Endothelial cell of umbilical vein (primary cell): ENCODE measurements at regions not wholly inside any gene's neighbourhood (a gene's known extent, or its start where the extent isn't known, plus 50 kb on each side); places are given as distances from the start of the nearest gene placed in this dataset.

Experiments
- FOS ChIP-seq: IDR thresholded peaks from 2 replicates; pipeline ENCODE4 v1.6.1; 2011; ENCODE audit warnings: mild to moderate bottlenecking, low read length, moderate library complexity, borderline replicate concordance; ENCODE audit not compliant: insufficient read depth
- POLR2A ChIP-seq: IDR thresholded peaks from 2 replicates; pipeline ENCODE4 v1.6.1; 2012; ENCODE audit warnings: low read depth, mild to moderate bottlenecking, control low read depth, low read length
- POLR2AphosphoS5 ChIP-seq: IDR thresholded peaks from 2 replicates; pipeline ENCODE4 v1.6.1; 2012; ENCODE audit warnings: low read depth, mild to moderate bottlenecking, control low read depth, low read length, moderate library complexity; ENCODE audit not compliant: insufficient read depth
- TF ChIP-seq, protein P1 (sequence below), 2 donors: IDR thresholded peaks; 1 replicate in 1 of 2; 2 replicates in 1 of 2; pipeline ENCODE4 v1.5.1; 2011; ENCODE audit warnings: low read length in 2 of 2, mild to moderate bottlenecking in 2 of 2, moderate library complexity in 2 of 2, control low read depth in 1 of 2, inconsistent platforms in 1 of 2, low read depth in 1 of 2; ENCODE audit not compliant: insufficient read depth in 1 of 2; ENCODE audit errors: extremely low read depth in 1 of 2

DNA sequence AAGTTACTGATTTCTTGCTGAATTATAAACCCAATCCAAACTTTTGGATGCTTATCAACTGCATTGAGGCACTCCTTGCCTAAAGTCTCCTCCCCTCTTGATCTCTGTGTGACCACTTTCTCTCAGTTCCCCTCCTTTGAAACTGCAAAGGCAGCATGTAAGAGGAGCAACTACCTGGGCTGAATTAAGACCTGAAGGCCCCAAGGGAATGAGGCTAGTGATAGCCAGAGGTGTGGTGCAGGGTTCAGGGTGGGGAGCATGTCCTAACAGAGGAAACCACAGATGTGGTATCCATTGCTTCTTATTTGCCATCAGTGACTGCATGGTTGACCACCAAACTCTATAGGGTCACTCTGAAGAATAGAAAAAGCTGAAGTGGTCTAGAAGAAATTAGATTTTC lies 557.9 kb downstream of the TNS1 start:
- no peak for TF ChIP-seq POLR2A
- TF ChIP-seq, protein P1, sequence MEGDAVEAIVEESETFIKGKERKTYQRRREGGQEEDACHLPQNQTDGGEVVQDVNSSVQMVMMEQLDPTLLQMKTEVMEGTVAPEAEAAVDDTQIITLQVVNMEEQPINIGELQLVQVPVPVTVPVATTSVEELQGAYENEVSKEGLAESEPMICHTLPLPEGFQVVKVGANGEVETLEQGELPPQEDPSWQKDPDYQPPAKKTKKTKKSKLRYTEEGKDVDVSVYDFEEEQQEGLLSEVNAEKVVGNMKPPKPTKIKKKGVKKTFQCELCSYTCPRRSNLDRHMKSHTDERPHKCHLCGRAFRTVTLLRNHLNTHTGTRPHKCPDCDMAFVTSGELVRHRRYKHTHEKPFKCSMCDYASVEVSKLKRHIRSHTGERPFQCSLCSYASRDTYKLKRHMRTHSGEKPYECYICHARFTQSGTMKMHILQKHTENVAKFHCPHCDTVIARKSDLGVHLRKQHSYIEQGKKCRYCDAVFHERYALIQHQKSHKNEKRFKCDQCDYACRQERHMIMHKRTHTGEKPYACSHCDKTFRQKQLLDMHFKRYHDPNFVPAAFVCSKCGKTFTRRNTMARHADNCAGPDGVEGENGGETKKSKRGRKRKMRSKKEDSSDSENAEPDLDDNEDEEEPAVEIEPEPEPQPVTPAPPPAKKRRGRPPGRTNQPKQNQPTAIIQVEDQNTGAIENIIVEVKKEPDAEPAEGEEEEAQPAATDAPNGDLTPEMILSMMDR (IDR thresholded peaks at IDR 0.05; ENCODE audit: extremely low read depth in 1 of 2, insufficient read depth in 1 of 2, low read depth in 1 of 2, low read length in 2 of 2): no peak
- no peak for TF ChIP-seq FOS
- no peak for TF ChIP-seq POLR2AphosphoS5
